ENCODE measurements at regions not wholly inside any gene's neighbourhood (a gene's known extent, or its start where the extent isn't known, plus 50 kb on each side); places are given as distances from the start of the nearest gene placed in this dataset.

DNA sequence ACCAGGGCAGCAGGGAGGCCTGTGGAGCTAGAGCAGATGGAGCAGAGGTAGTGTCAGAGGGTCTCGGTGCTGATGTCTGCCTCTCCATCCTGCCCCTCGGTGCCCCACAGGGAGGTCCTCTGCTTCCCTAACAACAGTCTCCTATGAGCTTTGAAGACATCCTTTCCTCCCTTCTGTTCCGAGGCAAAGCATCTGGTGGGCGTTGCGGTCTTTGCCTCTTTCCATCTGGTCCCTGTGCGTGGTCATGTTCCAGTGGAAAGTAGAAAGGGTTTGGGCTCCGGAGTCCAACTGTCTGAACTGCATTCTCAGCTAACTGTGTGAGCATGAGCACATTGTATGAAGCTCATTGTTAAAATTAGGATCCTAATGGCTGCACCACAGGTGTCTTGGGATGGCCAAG is 370.6 kb downstream of the AACS start:
- H2AK5ac ChIP-seq (ENCODE audit: insufficient read length, low read length): no peak overlapping the region
- H3K27ac ChIP-seq (ENCODE audit: insufficient read length, low read depth, low read length): no peak overlapping the region
- peaks cover 4 to 10% of the 10 kb centered on the region in 2 experiments for H3K4me1 Mint-ChIP-seq
- H3K4me1 ChIP-seq (ENCODE audit: insufficient read depth, low read length): no peaks in the 10 kb centered on the region; the same call in 1 of the 2 replicates
- H3K27me3 ChIP-seq (ENCODE audit: insufficient read depth, low read length): no peaks in the 10 kb centered on the region
- H2BK12ac ChIP-seq (ENCODE audit: insufficient read length, low read depth, low read length): no peak overlapping the region
- H3K23ac ChIP-seq (ENCODE audit: insufficient read length, low read depth, low read length): no peak overlapping the region
- H3K4me2 ChIP-seq (ENCODE audit: insufficient read depth, insufficient read length, low read length): no peak overlapping the region
- no peak overlapping the region for H3T11ph ChIP-seq (ENCODE audit: low read length)
- no peak overlapping the region for H4K8ac ChIP-seq (replicated peaks; ENCODE audit: insufficient read length, low read depth, low read length)
- H3K56ac ChIP-seq (ENCODE audit: insufficient read length, low read depth, low read length): no peak overlapping the region
- no peak overlapping the region for H4K5ac ChIP-seq (ENCODE audit: insufficient read length, low read depth, low read length)
- H3K9me3 Mint-ChIP-seq: no peaks in the 10 kb centered on the region; a peak in 1 of 5 replicates
- no peak overlapping the region for H4K91ac ChIP-seq (ENCODE audit: insufficient read length, low read depth, low read length)
- no peaks in the 10 kb centered on the region for H3K23me2 ChIP-seq (ENCODE audit: insufficient read length, low read depth, low read length, poor library complexity, severe bottlenecking)
- DNase-seq: peak; percentile 24
- H3K27me3 Mint-ChIP-seq (ENCODE audit: low read depth): peaks cover 3% of the 10 kb centered on the region
- H3K18ac ChIP-seq (ENCODE audit: insufficient read length, low read depth, low read length): no peak overlapping the region
- H2BK120ac ChIP-seq (ENCODE audit: low read depth, low read length, poor library complexity, severe bottlenecking): no peak overlapping the region
- H3K4me3 Mint-ChIP-seq: no peak overlapping the region; a peak in 1 of 5 replicates
- no peak overlapping the region; a peak in 1 of 7 replicates for H3K27ac Mint-ChIP-seq
- no peak overlapping the region for H3K4ac ChIP-seq (ENCODE audit: low read depth, low read length)
- TF ChIP-seq CTCF (conservative IDR thresholded peaks at IDR 0.05): no peak
- WGBS (ENCODE audit: extremely low coverage, insufficient read length, low lambda C conversion rate): no CpG with 5 or more reads among the region's 7 CpGs
- H3K79me1 ChIP-seq (ENCODE audit: insufficient read depth, low read depth, low read length, poor library complexity, severe bottlenecking): no peaks in the 10 kb centered on the region
- H2BK5ac ChIP-seq (ENCODE audit: insufficient read length, low read length): no peak overlapping the region
- H3K14ac ChIP-seq (ENCODE audit: insufficient read depth, low read length): no peak overlapping the region
- H3K9me3 ChIP-seq (ENCODE audit: control insufficient read depth, low read depth, low read length): no peaks in the 10 kb centered on the region
- H3K79me2 ChIP-seq (ENCODE audit: insufficient read depth, low read length): peaks cover 3% of the 10 kb centered on the region; the same call in 1 of the 2 replicates
- H2AFZ ChIP-seq (ENCODE audit: low read length): no peak overlapping the region
- H4K20me1 ChIP-seq (ENCODE audit: control insufficient read depth, insufficient read depth, insufficient read length): peaks cover 3% of the 10 kb centered on the region
- no peak overlapping the region for H2BK15ac ChIP-seq (ENCODE audit: low read depth, low read length)
- H3K36me3 Mint-ChIP-seq (ENCODE audit: insufficient read depth in 1 of 3, low read depth in 3 of 3): peaks cover 0 to 6% (median 0%) of the 10 kb centered on the region in 3 experiments; a peak in 3 of 7 replicates
- no peak overlapping the region for H2BK20ac ChIP-seq (ENCODE audit: low read depth, low read length, poor library complexity, severe bottlenecking)
- H3K9ac ChIP-seq (ENCODE audit: extremely low read depth, insufficient read length, low read length): no peak overlapping the region

Measured in H9 (cell line).